ENCODE measurements at regions not wholly inside any gene's neighbourhood (a gene's known extent, or its start where the extent isn't known, plus 50 kb on each side); places are given as distances from the start of the nearest gene placed in this dataset.
"Not testable (repeated sequence)": the region's sequence is repeated elsewhere in the genome, so short reads cannot be mapped to it uniquely, and the experiment has no call there.

GRCh38 chr3:30448450-30449289, 157.7 kb upstream of the TGFBR2 start:
- H3K27me3 ChIP-seq (ENCODE audit: control insufficient read depth, insufficient read depth, low read length), result no peaks in the 10 kb centered on the region
- H3K9me3 ChIP-seq (ENCODE audit: control insufficient read depth, insufficient read depth, low read length), result no peaks in the 10 kb centered on the region
- no peak for DNase-seq (ENCODE audit: low read depth, low spot score)
- ChIA-PET CTCF (interaction anchor here (0.6 to 0.8 kb wide), 2 partner anchors 245 to 1168 kb away, joined by 5 to 6 read pairs; no protein-coding TSS in a partner anchor), POLR2A (no interaction called here)
- H3K4me3 ChIP-seq (ENCODE audit: low read depth, low read length), result no peak overlapping the region
- TF ChIP-seq, protein P1, sequence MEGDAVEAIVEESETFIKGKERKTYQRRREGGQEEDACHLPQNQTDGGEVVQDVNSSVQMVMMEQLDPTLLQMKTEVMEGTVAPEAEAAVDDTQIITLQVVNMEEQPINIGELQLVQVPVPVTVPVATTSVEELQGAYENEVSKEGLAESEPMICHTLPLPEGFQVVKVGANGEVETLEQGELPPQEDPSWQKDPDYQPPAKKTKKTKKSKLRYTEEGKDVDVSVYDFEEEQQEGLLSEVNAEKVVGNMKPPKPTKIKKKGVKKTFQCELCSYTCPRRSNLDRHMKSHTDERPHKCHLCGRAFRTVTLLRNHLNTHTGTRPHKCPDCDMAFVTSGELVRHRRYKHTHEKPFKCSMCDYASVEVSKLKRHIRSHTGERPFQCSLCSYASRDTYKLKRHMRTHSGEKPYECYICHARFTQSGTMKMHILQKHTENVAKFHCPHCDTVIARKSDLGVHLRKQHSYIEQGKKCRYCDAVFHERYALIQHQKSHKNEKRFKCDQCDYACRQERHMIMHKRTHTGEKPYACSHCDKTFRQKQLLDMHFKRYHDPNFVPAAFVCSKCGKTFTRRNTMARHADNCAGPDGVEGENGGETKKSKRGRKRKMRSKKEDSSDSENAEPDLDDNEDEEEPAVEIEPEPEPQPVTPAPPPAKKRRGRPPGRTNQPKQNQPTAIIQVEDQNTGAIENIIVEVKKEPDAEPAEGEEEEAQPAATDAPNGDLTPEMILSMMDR (IDR thresholded peaks at IDR 0.05; ENCODE audit: low read depth, low read length), result no peak
- no peak overlapping the region for H3K27ac ChIP-seq (ENCODE audit: low read depth, low read length)

DNA sequence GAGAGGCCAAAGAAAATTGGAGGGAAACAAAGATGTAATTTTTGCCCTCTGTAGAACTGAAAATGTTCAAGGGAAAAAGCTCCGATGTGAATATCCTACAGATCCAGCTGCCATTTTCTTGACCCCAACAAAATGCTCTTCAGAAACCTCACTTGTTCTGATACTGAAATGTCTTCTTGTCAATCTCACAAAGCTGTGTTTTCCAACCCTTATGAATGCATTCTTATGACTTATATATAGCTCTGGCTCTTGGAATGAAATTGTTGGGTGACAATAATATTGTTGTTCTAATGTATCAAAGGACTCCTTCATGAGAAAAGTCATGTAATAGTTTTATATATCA, 157.1 kb upstream of the TGFBR2 start:
- TF ChIP-seq, protein P1 (IDR thresholded peaks at IDR 0.05; ENCODE audit: low read depth, low read length), result no peak
- DNase-seq (ENCODE audit: low read depth, low spot score), result no peak
- Histone ChIP-seq H3K27ac (ENCODE audit: low read depth, low read length) (no peak overlapping the region), H3K9me3 (ENCODE audit: control insufficient read depth, insufficient read depth, low read length) (no peaks in the 10 kb centered on the region), H3K4me3 (ENCODE audit: low read depth, low read length) (no peak overlapping the region), H3K27me3 (ENCODE audit: control insufficient read depth, insufficient read depth, low read length) (no peaks in the 10 kb centered on the region)
- POLR2A ChIA-PET, result no interaction called here
- CTCF ChIA-PET, result interaction anchor here (0.6 kb wide), 1 partner anchor 1169 kb away, joined by 6 read pairs; no protein-coding TSS in a partner anchor

DNA sequence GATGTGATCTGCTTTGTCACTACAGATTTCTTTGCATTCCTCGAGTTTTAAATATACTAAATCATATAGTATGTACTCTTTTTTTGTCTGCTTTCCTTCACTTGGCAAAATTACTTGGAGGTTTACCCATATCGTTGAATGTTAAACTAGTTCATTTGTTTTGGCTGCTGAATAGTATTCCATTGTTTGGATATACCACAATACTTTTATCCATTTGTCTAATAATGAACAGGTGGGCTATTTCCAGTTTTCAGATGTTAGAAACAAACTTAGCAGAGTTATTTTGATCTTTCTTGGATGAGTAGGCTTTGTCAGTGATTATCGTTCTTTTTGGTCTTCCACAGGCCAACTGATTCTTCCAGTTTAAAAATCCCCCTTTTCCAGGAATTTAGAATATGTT, 154.0 kb upstream of the TGFBR2 start:
- ChIA-PET CTCF (no interaction called here), POLR2A (no interaction called here)

GRCh38 chr3:30453360-30454039, 152.9 kb upstream of the TGFBR2 start:
- CTCF ChIA-PET, result interaction anchor here (1.3 kb wide), 1 partner anchor 68 kb away, joined by 4 read pairs; no protein-coding TSS in a partner anchor
- TF ChIP-seq, protein P1 (IDR thresholded peaks at IDR 0.05; ENCODE audit: low read depth, low read length), result no peak
- H3K27ac ChIP-seq (ENCODE audit: low read depth, low read length), result no peak overlapping the region
- H3K9me3 ChIP-seq (ENCODE audit: control insufficient read depth, insufficient read depth, low read length), result no peaks in the 10 kb centered on the region
- no peak for DNase-seq (ENCODE audit: low read depth, low spot score)
- H3K27me3 ChIP-seq (ENCODE audit: control insufficient read depth, insufficient read depth, low read length), result no peaks in the 10 kb centered on the region
- no peak overlapping the region for H3K4me3 ChIP-seq (ENCODE audit: low read depth, low read length)
- POLR2A ChIA-PET, result no interaction called here

More for the DNA sequence above, 154.0 kb upstream of the TGFBR2 start:
- H3K9me3 ChIP-seq (ENCODE audit: control insufficient read depth, insufficient read depth, low read length), result no peaks in the 10 kb centered on the region
- no peak for DNase-seq (ENCODE audit: low read depth, low spot score)
- no peak overlapping the region for H3K27ac ChIP-seq (ENCODE audit: low read depth, low read length)
- no peak overlapping the region for H3K4me3 ChIP-seq (ENCODE audit: low read depth, low read length)
- H3K27me3 ChIP-seq (ENCODE audit: control insufficient read depth, insufficient read depth, low read length), result no peaks in the 10 kb centered on the region
- TF ChIP-seq, protein P1 (IDR thresholded peaks at IDR 0.05; ENCODE audit: low read depth, low read length), result no peak

GRCh38 chr3:30454636-30455035, 151.8 kb upstream of the TGFBR2 start:
- no peak for DNase-seq (ENCODE audit: low read depth, low spot score)
- Histone ChIP-seq H3K9me3 (ENCODE audit: control insufficient read depth, insufficient read depth, low read length) (no peaks in the 10 kb centered on the region), H3K27me3 (ENCODE audit: control insufficient read depth, insufficient read depth, low read length) (no peaks in the 10 kb centered on the region), H3K27ac (ENCODE audit: low read depth, low read length) (no peak overlapping the region), H3K4me3 (ENCODE audit: low read depth, low read length) (no peak overlapping the region)
- POLR2A ChIA-PET, result no interaction called here
- CTCF ChIA-PET, result interaction anchor here (1.3 kb wide), 1 partner anchor 67 kb away, joined by 4 read pairs; no protein-coding TSS in a partner anchor
- TF ChIP-seq, protein P1 (IDR thresholded peaks at IDR 0.05; ENCODE audit: low read depth, low read length), result no peak

DNA sequence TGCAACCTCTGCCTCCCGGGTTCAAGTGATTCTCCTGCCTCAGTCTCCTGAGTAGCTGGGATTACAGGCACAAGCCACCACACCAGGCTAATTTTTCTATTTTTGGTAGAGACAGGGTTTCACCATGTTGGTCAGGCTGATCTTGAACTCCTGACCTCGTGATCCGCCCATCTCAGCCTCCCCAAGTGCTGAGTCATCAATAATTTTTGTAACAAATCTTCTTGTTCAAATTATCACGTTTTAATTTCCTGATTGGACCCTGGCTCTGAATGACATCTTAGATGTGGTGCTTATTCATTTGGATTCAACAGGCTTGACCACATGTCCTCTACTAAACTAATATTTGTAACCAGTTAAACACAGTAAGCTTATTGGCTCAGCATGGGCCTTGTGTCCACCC, 151.3 kb upstream of the TGFBR2 start:
- CTCF ChIA-PET; H3K27me3 ChIP-seq (ENCODE audit: control insufficient read depth, insufficient read depth, low read length); H3K4me3 ChIP-seq (ENCODE audit: low read depth, low read length); DNase-seq (ENCODE audit: low read depth, low spot score); H3K27ac ChIP-seq (ENCODE audit: low read depth, low read length); H3K9me3 ChIP-seq (ENCODE audit: control insufficient read depth, insufficient read depth, low read length); POLR2A ChIA-PET: not testable (repeated sequence)

All from AG04450 (cell line).